Glutamatergic neuron (in vitro differentiated cells): ENCODE measurements at regions not wholly inside any gene's neighbourhood (a gene's known extent, or its start where the extent isn't known, plus 50 kb on each side); places are given as distances from the start of the nearest gene placed in this dataset.

Source experiments
- DNase-seq: peaks from one replicate; pipeline ENCODE4 v3.0.0; 2022
- H3K27ac Mint-ChIP-seq: one replicate; pipeline ENCODE4 v1.8.0; 2020; ENCODE audit warnings: mild to moderate bottlenecking, mixed read lengths, inconsistent platforms; ENCODE audit not compliant: unreplicated experiment
- H3K27me3 Mint-ChIP-seq: one replicate; pipeline ENCODE4 v1.8.0; 2020; ENCODE audit warnings: mild to moderate bottlenecking, moderate library complexity, mixed read lengths, inconsistent platforms; ENCODE audit not compliant: unreplicated experiment
- H3K36me3 Mint-ChIP-seq: one replicate; pipeline ENCODE4 v1.8.0; 2020; ENCODE audit warnings: mild to moderate bottlenecking, mixed read lengths, inconsistent platforms; ENCODE audit not compliant: unreplicated experiment
- H3K4me1 Mint-ChIP-seq: one replicate; pipeline ENCODE4 v1.8.0; 2020; ENCODE audit warnings: mild to moderate bottlenecking, low read depth, mixed read lengths, inconsistent platforms; ENCODE audit not compliant: unreplicated experiment
- H3K4me3 Mint-ChIP-seq: one replicate; pipeline ENCODE4 v1.8.0; 2020; ENCODE audit warnings: mild to moderate bottlenecking, mixed read lengths, inconsistent platforms; ENCODE audit not compliant: unreplicated experiment
- H3K9me3 Mint-ChIP-seq: one replicate; pipeline ENCODE4 v1.8.0; 2020; ENCODE audit warnings: mild to moderate bottlenecking, moderate library complexity, mixed read lengths, inconsistent platforms; ENCODE audit not compliant: unreplicated experiment
- TF ChIP-seq, protein P1 (sequence below): fragments of 200-600 bp; sonication (generic); IDR thresholded peaks from one replicate; pipeline ENCODE4 v1.5.0; 2021; ENCODE audit not compliant: partially characterized antibody, unreplicated experiment

DNA sequence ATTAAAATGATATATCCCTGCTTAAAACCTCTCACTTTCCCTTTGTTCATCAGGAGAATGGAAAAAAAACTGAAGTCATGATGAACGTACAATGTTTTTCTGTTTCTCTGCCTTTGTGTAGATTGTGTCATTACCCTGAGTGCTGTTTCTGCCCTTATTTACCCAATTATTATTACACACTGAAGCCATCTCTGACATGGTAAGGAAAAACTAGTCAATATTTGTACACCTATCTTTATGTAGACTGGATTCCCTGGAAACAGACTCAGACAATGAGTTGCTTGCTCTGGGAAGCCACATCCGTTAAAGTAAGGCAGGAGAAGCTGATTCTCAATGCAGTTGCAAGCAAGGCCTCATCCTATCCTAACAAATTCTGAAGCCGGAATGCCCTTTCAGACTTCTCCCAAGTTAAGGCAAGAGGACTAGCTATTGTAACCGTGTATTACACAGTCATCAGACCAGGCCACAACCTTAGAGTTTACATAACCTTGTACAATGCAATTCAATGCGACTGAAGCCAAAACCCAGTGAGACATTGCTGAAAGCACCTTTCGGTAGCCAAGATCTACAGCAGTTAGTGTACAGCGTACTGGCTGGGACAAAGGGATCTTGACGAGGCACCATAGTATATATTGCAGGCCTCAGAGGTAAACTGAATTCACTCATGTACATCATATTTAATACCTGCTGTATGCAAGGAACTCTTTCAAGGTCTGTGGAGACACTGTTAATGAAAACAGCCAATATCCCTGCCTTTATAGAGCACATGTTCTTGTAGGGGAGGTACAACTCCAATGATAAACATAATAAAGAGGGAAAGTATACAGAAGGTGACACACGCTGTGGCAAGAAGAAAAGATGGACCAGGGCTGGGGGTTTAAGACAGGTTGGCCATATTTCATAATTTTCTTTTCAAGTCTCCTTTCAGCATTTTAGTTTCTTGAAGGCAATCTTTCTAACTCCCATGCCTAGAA, 1040.8 kb upstream of the SEMA6D start:
- Mint-ChIP-seq H3K4me3 (no peak overlapping the region), H3K27me3 (peaks cover 1% of the 10 kb centered on the region), H3K27ac (no peak overlapping the region), H3K4me1 (peaks cover 4% of the 10 kb centered on the region), H3K36me3 (no peaks in the 10 kb centered on the region), H3K9me3 (no peaks in the 10 kb centered on the region)
- TF ChIP-seq, protein P1, sequence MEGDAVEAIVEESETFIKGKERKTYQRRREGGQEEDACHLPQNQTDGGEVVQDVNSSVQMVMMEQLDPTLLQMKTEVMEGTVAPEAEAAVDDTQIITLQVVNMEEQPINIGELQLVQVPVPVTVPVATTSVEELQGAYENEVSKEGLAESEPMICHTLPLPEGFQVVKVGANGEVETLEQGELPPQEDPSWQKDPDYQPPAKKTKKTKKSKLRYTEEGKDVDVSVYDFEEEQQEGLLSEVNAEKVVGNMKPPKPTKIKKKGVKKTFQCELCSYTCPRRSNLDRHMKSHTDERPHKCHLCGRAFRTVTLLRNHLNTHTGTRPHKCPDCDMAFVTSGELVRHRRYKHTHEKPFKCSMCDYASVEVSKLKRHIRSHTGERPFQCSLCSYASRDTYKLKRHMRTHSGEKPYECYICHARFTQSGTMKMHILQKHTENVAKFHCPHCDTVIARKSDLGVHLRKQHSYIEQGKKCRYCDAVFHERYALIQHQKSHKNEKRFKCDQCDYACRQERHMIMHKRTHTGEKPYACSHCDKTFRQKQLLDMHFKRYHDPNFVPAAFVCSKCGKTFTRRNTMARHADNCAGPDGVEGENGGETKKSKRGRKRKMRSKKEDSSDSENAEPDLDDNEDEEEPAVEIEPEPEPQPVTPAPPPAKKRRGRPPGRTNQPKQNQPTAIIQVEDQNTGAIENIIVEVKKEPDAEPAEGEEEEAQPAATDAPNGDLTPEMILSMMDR, result no peak
- DNase-seq, result no peak

DNA sequence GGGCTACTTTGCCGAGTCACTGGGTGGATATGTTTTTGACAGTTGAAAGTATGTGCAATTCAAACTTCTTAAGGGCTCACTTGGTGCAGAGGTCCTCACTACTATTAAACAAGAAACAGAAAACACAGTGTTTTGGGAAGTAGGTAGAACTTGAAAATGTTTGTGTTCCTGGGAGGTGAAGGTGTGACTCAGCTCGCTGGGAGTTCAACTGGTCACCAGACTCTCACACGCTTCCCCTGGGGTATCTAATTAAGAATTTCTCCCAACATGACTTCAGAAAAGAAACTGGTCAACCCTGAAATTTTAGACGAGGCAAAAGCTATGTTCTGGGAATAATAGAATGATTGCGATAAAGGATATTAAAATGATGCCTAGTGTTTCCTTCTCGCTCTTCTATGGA, 1039.8 kb upstream of the SEMA6D start:
- no peaks in the 10 kb centered on the region for H3K36me3 Mint-ChIP-seq
- no peak overlapping the region for H3K4me3 Mint-ChIP-seq
- H3K4me1 Mint-ChIP-seq, result peaks cover 4% of the 10 kb centered on the region
- H3K9me3 Mint-ChIP-seq, result no peaks in the 10 kb centered on the region
- TF ChIP-seq, protein P1, result no peak
- H3K27me3 Mint-ChIP-seq, result peaks cover 1% of the 10 kb centered on the region
- no peak overlapping the region for H3K27ac Mint-ChIP-seq
- no peak for DNase-seq

DNA sequence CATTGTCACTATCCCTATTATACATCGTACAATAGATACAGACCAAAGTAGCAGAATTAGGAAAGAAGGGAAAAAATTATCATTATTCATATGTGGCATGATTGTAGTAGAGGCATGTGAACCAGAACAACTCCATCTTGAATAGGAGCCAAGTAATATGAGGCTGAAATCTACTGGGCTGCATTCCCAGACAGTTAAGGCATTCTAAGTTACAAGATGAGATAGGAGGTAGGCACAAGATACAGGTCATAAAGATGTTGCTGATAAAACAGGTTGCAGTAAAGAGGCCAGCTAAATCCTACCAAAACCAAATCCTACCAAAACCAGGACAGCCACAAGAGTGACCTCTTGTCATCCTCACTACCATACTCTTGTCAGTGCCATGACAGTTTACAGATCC, 1035.4 kb upstream of the SEMA6D start:
- no peaks in the 10 kb centered on the region for H3K4me1 Mint-ChIP-seq
- H3K9me3 Mint-ChIP-seq, result no peaks in the 10 kb centered on the region
- TF ChIP-seq, protein P1, result no peak
- H3K4me3 Mint-ChIP-seq, result no peak overlapping the region
- no peak for DNase-seq
- H3K27me3 Mint-ChIP-seq, result peaks cover 3% of the 10 kb centered on the region
- no peak overlapping the region for H3K27ac Mint-ChIP-seq
- H3K36me3 Mint-ChIP-seq, result no peaks in the 10 kb centered on the region

DNA sequence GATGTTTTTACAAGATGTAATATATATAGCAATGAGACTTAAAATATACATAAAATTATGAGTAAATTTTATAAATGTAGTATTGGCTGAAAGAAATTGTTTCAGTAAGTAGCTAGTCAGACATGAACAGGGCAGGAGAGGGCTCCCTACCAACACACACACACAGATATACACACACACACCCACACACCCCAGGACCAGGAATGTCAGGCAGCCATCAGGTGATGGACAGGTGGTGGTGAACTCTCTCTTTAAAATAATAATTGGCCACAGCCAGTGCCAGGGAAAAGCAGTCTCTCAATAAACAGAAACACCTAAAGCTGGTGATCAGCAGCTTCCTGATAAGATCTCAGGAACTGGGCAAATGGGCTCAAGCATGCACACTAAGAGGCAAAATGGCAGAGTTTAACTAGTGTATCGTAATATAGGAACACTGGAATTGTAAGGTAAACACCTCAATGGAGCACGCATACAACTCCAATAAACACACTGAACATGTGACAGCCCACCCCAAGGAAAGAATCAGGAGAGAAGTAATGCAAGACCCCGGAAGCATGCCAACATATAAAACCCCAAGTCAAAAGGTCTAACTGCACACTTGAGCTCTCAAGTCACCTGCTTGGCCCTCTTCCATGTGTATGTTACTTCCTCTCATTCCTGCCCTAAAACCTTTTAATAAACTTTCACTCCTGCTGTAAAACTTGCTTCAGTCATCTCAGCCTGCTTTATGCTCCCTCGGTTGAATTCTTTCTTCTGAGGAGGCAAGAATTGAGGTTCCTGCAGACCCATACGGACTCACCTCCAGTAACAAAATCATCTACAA, 1034.1 kb upstream of the SEMA6D start:
- TF ChIP-seq, protein P1, result no peak
- no peaks in the 10 kb centered on the region for H3K4me1 Mint-ChIP-seq
- H3K36me3 Mint-ChIP-seq, result no peaks in the 10 kb centered on the region
- H3K4me3 Mint-ChIP-seq, result no peak overlapping the region
- H3K9me3 Mint-ChIP-seq, result no peaks in the 10 kb centered on the region
- peaks cover 3% of the 10 kb centered on the region for H3K27me3 Mint-ChIP-seq
- no peak overlapping the region for H3K27ac Mint-ChIP-seq
- no peak for DNase-seq

DNA sequence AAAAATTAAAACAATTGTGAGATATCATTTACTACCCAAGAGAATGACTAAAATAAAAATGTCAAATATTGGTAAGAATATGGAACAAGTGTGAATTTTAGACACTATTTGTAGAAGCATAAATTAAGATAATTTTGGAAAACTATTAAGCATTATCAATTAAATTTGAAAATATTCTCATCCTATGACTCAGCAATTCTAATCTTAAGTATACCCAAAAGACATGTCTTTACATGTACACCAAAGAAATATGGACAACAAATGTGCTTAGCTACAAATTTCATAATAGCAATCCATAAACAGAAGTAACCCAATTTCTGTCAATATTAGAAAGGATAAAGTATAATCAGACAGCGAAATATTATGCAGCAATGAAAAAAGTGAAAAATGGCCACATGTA, 1032.2 kb upstream of the SEMA6D start:
- no peak overlapping the region for H3K27ac Mint-ChIP-seq
- TF ChIP-seq, protein P1, result no peak
- H3K9me3 Mint-ChIP-seq, result no peaks in the 10 kb centered on the region
- no peak for DNase-seq
- H3K36me3 Mint-ChIP-seq, result no peaks in the 10 kb centered on the region
- no peak overlapping the region for H3K4me3 Mint-ChIP-seq
- peaks cover 2% of the 10 kb centered on the region for H3K27me3 Mint-ChIP-seq
- no peaks in the 10 kb centered on the region for H3K4me1 Mint-ChIP-seq
